ENCODE measurements at regions not wholly inside any gene's neighbourhood (a gene's known extent, or its start where the extent isn't known, plus 50 kb on each side); places are given as distances from the start of the nearest gene placed in this dataset.
A peak's percentile ranks its signal among the peaks of the same experiment; 100 is the strongest.
"Not testable (repeated sequence)": the region's sequence is repeated elsewhere in the genome, so short reads cannot be mapped to it uniquely, and the experiment has no call there.

GRCh38 chr21:9030141-9030665 is 1491.2 kb upstream of the TPTE start:
- intact Hi-C loops (cut with DNase I), result not testable (repeated sequence)

DNA sequence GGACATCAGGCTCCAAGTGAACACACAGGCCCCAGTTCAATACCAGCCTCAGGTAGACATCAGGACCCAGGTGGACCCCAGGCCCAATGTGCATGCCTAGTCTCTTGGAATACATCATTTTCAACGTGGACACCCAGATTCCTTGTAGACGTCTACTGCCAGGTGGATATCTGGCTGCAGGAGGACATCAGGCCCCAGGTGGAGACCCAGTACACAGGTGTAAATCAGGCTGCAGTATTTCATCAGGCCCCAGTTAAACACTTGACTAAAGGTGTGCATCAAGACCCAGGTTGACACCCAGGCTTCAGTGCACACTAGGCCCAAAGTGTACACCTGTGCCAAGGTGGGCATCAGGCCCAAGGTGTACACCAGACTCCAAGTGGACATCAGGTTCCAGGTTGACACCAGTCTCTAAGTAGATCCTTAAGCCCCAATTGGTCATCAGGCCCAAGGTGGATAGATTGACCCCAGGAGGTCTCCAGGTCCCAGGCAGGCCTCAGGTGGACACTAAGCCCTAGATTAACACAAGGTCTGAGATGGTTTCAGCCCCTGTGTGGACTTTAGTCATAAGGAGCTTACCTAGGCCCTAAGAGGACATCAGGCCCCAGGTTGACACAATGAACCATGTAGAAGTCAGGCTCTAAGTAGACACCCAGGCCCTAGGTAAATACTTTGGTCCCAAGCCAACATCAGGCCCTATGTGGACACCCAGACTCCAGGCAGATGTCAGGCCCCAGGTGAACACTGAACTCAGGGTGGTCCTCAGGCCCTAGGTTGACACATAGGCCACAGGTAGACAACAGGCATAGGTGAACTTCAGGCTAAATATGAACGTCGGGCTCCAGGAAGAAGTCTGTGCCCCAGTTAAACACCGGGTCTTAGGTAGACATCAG is 1489.7 kb upstream of the TPTE start:
- H3K4me1 ChIP-seq (ENCODE audit: control insufficient read depth in 1 of 2, insufficient read depth in 2 of 2, low read length in 2 of 2); H3K9me3 ChIP-seq (ENCODE audit: control insufficient read depth, low read length); DNase-seq; H3K27ac ChIP-seq (ENCODE audit: low read depth in 1 of 2, low read length in 2 of 2); H3K36me3 ChIP-seq (ENCODE audit: control insufficient read depth in 1 of 2, insufficient read depth in 2 of 2, low read length in 1 of 2); ATAC-seq (ENCODE audit: low FRiP score); intact Hi-C loops (cut with DNase I); H3K27me3 ChIP-seq (ENCODE audit: control insufficient read depth in 1 of 2, insufficient read depth in 2 of 2, low read length in 1 of 2); H3K4me3 ChIP-seq (ENCODE audit: low read length in 2 of 2): not testable (repeated sequence)
- WGBS, 2 donors, result 58 to 60% methylated on average over 4 of the region's 5 CpGs

More at GRCh38 chr21:9030141-9030665, 1491.2 kb upstream of the TPTE start:
- DNase-seq; H3K4me3 ChIP-seq (ENCODE audit: low read length in 2 of 2); H3K4me1 ChIP-seq (ENCODE audit: control insufficient read depth in 1 of 2, insufficient read depth in 2 of 2, low read length in 2 of 2); H3K27ac ChIP-seq (ENCODE audit: low read depth in 1 of 2, low read length in 2 of 2); H3K27me3 ChIP-seq (ENCODE audit: control insufficient read depth in 1 of 2, insufficient read depth in 2 of 2, low read length in 1 of 2); H3K9me3 ChIP-seq (ENCODE audit: control insufficient read depth, low read length); ATAC-seq (ENCODE audit: low FRiP score); H3K36me3 ChIP-seq (ENCODE audit: control insufficient read depth in 1 of 2, insufficient read depth in 2 of 2, low read length in 1 of 2): not testable (repeated sequence)
- 67 to 70% methylated on average over 2 of the region's 2 CpGs for WGBS, 2 donors

GRCh38 chr21:9032547-9032946 is 1488.8 kb upstream of the TPTE start:
- H3K36me3 ChIP-seq (ENCODE audit: control insufficient read depth in 1 of 2, insufficient read depth in 2 of 2, low read length in 1 of 2); ATAC-seq (ENCODE audit: low FRiP score); H3K9me3 ChIP-seq (ENCODE audit: control insufficient read depth, low read length); DNase-seq; H3K4me1 ChIP-seq (ENCODE audit: control insufficient read depth in 1 of 2, insufficient read depth in 2 of 2, low read length in 2 of 2); intact Hi-C loops (cut with DNase I); H3K27me3 ChIP-seq (ENCODE audit: control insufficient read depth in 1 of 2, insufficient read depth in 2 of 2, low read length in 1 of 2); H3K27ac ChIP-seq (ENCODE audit: low read depth in 1 of 2, low read length in 2 of 2); H3K4me3 ChIP-seq (ENCODE audit: low read length in 2 of 2): not testable (repeated sequence)
- no CpG with 5 or more reads among the region's 2 CpGs for WGBS, 2 donors

DNA sequence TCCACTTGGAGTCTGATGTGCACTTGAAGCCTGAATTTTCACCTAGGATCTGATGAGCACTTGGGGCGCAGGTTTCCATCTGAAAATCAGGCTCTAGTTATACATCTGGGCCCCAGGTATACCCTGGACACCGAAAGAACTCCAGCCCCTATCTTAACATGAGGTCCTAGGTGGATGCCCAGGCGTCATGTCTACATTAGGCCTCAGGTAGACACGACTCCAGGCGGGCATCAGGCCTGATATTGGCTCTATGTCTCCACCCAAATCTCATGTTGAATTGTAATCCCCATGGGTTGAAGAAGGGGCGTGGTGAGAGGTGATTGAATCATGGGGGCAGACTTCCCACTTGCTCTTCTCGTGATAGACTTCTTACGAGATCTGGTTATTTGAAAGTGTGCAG is 1488.1 kb upstream of the TPTE start:
- H3K27ac ChIP-seq (ENCODE audit: low read depth in 1 of 2, low read length in 2 of 2); H3K4me1 ChIP-seq (ENCODE audit: control insufficient read depth in 1 of 2, insufficient read depth in 2 of 2, low read length in 2 of 2); H3K4me3 ChIP-seq (ENCODE audit: low read length in 2 of 2); H3K9me3 ChIP-seq (ENCODE audit: control insufficient read depth, low read length); DNase-seq; ATAC-seq (ENCODE audit: low FRiP score); intact Hi-C loops (cut with DNase I); H3K27me3 ChIP-seq (ENCODE audit: control insufficient read depth in 1 of 2, insufficient read depth in 2 of 2, low read length in 1 of 2); H3K36me3 ChIP-seq (ENCODE audit: control insufficient read depth in 1 of 2, insufficient read depth in 2 of 2, low read length in 1 of 2): not testable (repeated sequence)
- 50 to 61% methylated on average over 4 to 7 of the region's 8 CpGs for WGBS, 2 donors

DNA sequence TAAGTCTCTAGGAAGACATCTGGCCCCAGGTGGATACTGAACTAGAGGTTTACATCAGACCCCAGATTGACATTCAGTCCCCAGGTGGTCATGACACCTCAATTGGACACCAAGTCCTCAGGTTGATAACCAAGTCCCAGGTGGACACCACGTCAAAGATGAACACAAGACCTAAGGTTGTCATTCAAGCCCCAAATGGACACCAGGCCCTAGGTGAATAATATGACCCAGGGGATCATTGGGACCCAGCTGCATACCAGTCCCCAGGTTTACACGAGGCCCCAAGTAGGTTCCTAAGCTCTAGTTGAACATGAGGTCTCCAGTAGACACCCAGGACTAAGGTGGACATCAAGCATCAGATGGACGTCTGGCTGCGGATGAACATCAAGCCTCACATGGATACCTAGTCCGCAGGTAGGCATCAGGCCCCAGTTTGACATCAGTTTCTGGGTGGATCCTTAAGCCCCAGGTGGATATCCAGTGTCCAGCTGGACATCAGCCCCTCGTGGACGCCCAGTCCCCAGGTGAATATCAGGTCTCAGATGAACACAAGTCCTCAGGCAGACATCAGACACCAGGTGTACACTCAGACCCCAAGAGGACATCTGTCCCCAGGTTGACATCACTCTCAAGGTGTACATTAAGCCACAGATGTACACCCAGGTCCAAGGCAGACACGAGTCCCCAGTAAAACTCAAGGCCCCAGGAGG is 1486.7 kb upstream of the TPTE start:
- not testable (repeated sequence) for DNase-seq

DNA sequence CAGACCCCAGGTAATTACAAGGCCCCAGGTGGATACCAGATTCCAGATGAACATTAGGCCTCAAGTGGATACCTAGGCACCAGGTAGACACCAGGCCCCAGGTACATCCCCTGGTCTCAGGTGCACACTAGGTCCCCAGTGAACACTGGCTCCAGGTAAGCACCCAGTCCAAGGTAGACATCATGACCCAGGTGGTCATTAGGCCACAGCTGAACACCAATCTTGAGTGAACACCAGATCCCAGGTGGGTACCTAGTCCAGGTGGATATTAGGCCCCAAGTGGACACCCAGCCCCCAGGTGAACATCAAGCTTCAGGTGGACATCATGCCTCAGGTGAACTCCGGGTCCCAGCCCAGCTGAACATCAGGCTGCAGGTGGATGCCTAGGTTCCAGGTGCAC is 1486.2 kb upstream of the TPTE start:
- intact Hi-C loops (cut with DNase I); H3K27me3 ChIP-seq (ENCODE audit: control insufficient read depth in 1 of 2, insufficient read depth in 2 of 2, low read length in 1 of 2); ATAC-seq (ENCODE audit: low FRiP score); H3K36me3 ChIP-seq (ENCODE audit: control insufficient read depth in 1 of 2, insufficient read depth in 2 of 2, low read length in 1 of 2); H3K9me3 ChIP-seq (ENCODE audit: control insufficient read depth, low read length); H3K4me3 ChIP-seq (ENCODE audit: low read length in 2 of 2); H3K4me1 ChIP-seq (ENCODE audit: control insufficient read depth in 1 of 2, insufficient read depth in 2 of 2, low read length in 2 of 2); DNase-seq; H3K27ac ChIP-seq (ENCODE audit: low read depth in 1 of 2, low read length in 2 of 2): not testable (repeated sequence)
- 83 to 85% methylated on average over 1 of the region's 1 CpG for WGBS, 2 donors

More for the DNA sequence above, 1486.7 kb upstream of the TPTE start:
- H3K27ac ChIP-seq (ENCODE audit: low read depth in 1 of 2, low read length in 2 of 2); H3K4me3 ChIP-seq (ENCODE audit: low read length in 2 of 2); H3K36me3 ChIP-seq (ENCODE audit: control insufficient read depth in 1 of 2, insufficient read depth in 2 of 2, low read length in 1 of 2); H3K27me3 ChIP-seq (ENCODE audit: control insufficient read depth in 1 of 2, insufficient read depth in 2 of 2, low read length in 1 of 2); ATAC-seq (ENCODE audit: low FRiP score); H3K4me1 ChIP-seq (ENCODE audit: control insufficient read depth in 1 of 2, insufficient read depth in 2 of 2, low read length in 2 of 2); H3K9me3 ChIP-seq (ENCODE audit: control insufficient read depth, low read length); intact Hi-C loops (cut with DNase I): not testable (repeated sequence)
- 52 to 57% methylated on average over 4 of the region's 8 CpGs for WGBS, 2 donors

DNA sequence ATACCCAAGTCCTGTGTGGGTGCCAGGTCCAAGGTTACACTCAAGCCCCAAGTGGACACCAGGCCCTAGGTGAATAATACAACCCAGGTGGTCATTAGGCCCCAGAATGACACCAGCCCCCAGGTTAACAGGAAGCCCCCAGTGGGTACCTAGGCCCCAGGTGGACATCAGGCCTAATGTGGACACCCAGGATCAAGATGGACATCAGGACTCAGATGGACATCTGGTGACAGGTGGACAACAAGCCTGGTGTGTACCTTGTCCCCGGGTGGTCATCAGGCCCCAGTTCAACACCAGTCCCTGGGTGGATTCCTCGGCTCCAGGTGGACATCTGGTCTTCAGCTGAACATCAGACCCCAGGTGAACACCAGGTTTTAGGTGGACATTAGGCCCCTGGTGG is 1485.4 kb upstream of the TPTE start:
- H3K4me3 ChIP-seq (ENCODE audit: low read length in 2 of 2); intact Hi-C loops (cut with DNase I); H3K27me3 ChIP-seq (ENCODE audit: control insufficient read depth in 1 of 2, insufficient read depth in 2 of 2, low read length in 1 of 2); H3K9me3 ChIP-seq (ENCODE audit: control insufficient read depth, low read length); ATAC-seq (ENCODE audit: low FRiP score); H3K4me1 ChIP-seq (ENCODE audit: control insufficient read depth in 1 of 2, insufficient read depth in 2 of 2, low read length in 2 of 2); H3K36me3 ChIP-seq (ENCODE audit: control insufficient read depth in 1 of 2, insufficient read depth in 2 of 2, low read length in 1 of 2); H3K27ac ChIP-seq (ENCODE audit: low read depth in 1 of 2, low read length in 2 of 2): not testable (repeated sequence)
- 80 to 81% methylated on average over 1 to 2 of the region's 2 CpGs for WGBS, 2 donors
- DNase-seq, result peak in 1 of 2 donors; percentile 33

DNA sequence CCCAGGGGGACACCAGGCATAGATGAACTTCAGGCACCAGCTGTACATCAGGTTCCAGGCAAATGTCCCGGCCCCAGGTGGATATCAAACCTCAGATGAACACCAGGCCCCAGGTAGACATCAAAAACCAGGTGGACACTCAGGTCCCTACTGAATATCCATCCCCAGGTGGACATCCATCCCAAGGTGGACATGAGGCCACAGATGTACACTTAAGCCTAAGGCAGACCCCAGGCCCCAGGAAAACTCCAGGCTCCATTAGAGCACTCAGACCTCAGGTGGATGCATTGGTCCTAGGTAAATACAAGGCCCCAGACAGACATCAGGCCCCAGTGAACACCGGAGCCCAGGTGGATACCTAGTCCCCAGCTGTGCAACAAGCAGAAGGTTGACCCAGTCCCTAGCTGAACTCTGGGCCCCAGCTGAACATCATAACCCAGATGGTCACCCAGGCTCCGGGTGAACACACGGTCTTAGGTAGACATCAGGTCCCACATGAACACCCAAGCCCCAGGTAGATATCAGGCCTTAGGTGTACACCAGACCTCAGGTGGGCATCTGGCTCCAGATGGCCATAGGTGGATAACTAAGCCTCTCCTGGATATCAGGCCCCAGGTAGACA is 1484.3 kb upstream of the TPTE start:
- H3K9me3 ChIP-seq (ENCODE audit: control insufficient read depth, low read length); intact Hi-C loops (cut with DNase I); ATAC-seq (ENCODE audit: low FRiP score): not testable (repeated sequence)

More for the DNA sequence above, 1484.3 kb upstream of the TPTE start:
- H3K4me1 ChIP-seq (ENCODE audit: control insufficient read depth in 1 of 2, insufficient read depth in 2 of 2, low read length in 2 of 2); DNase-seq; H3K27me3 ChIP-seq (ENCODE audit: control insufficient read depth in 1 of 2, insufficient read depth in 2 of 2, low read length in 1 of 2); H3K36me3 ChIP-seq (ENCODE audit: control insufficient read depth in 1 of 2, insufficient read depth in 2 of 2, low read length in 1 of 2); H3K4me3 ChIP-seq (ENCODE audit: low read length in 2 of 2); H3K27ac ChIP-seq (ENCODE audit: low read depth in 1 of 2, low read length in 2 of 2): not testable (repeated sequence)
- WGBS, 2 donors, result 78 to 87% methylated on average over 3 to 4 of the region's 4 CpGs
